GM12878 (cell line): ENCODE measurements at regions not wholly inside any gene's neighbourhood (a gene's known extent, or its start where the extent isn't known, plus 50 kb on each side); places are given as distances from the start of the nearest gene placed in this dataset.

Experiments
- ATAC-seq: fragments of 200-7000 bp; cut with Tn5 transposase; 3 replicates; pipeline ENCODE4 v1.9.1; 2020; ENCODE audit warnings: mild to moderate bottlenecking, moderate library complexity
- BruUV-seq: library from RNA; stranded (reverse); fragments of 400-500 nt; replicated peaks from 2 replicates; lab custom pipeline; 2021; lab: Mats Ljungman, UMichigan
- CTCF ChIA-PET: fragments of 300-600 bp; sonication (Branson Sonifier 250); formaldehyde crosslinking; extraction: SDS; loops from one replicate; lab custom pipeline; 2021; ENCODE audit warnings: inconsistent platforms; lab: Yijun Ruan, JAX
- POLR2A ChIA-PET: fragments of 350-600 bp; formaldehyde crosslinking; extraction: SDS; loops from one replicate; lab custom pipeline; 2021; ENCODE audit warnings: inconsistent platforms; lab: Charles Lee
- RAD21 ChIA-PET: fragments of 300-600 bp; sonication (Branson Sonifier 250); formaldehyde crosslinking; loops from one replicate; lab custom pipeline; 2023; ENCODE audit warnings: antibody characterized with exemption; ENCODE audit not compliant: unreplicated experiment; lab: Charles Lee
- SMC1A ChIA-PET: fragments of 300-600 bp; sonication (Branson Sonifier 250); formaldehyde crosslinking; loops from one replicate; lab custom pipeline; 2023; ENCODE audit not compliant: unreplicated experiment, uncharacterized antibody; lab: Charles Lee
- DNase-seq: peaks from one replicate; pipeline ENCODE4 v3.0.0-alpha.2; 2011; ENCODE audit warnings: low read depth, low spot score
- FAIRE-seq: peaks from 3 replicates; lab custom pipeline; 2011; peaks lifted over from hg19 to GRCh38; lab: Jason Lieb, UNC
- H2AFZ ChIP-seq: 2 replicates; pipeline ENCODE4 v1.6.0; 2011; ENCODE audit warnings: low read depth, low read length, control low read depth; ENCODE audit not compliant: control insufficient read depth
- H3K27ac ChIP-seq: 2 replicates; pipeline ENCODE4 v1.5.1; 2011; ENCODE audit warnings: control low read depth; ENCODE audit not compliant: control insufficient read depth, insufficient read depth
- H3K27me3 ChIP-seq, 2 experiments: replicated peaks in 1 of 2; 2 replicates each; pipeline versions ENCODE4 v1.6.0 to v1.6.1; 2011; ENCODE audit warnings: low read length in 1 of 2; ENCODE audit not compliant: control insufficient read depth in 2 of 2, insufficient read depth in 2 of 2
- H3K36me3 ChIP-seq, 2 experiments: 2 replicates each; pipeline ENCODE4 v1.5.1; 2011; ENCODE audit warnings: low read length in 1 of 2; ENCODE audit not compliant: control insufficient read depth in 2 of 2, insufficient read depth in 2 of 2
- H3K4me1 ChIP-seq: 2 replicates; pipeline ENCODE4 v1.6.1; 2011; ENCODE audit warnings: mild to moderate bottlenecking, low read length, moderate library complexity, mixed read lengths; ENCODE audit not compliant: control insufficient read depth, insufficient read depth
- H3K4me2 ChIP-seq: 2 replicates; pipeline ENCODE4 v1.6.0; 2011; ENCODE audit warnings: control low read depth; ENCODE audit not compliant: control insufficient read depth, insufficient read depth
- H3K4me3 ChIP-seq: fragments of 200-600 bp; sonication (generic); 2 replicates; pipeline ENCODE4 v1.5.1; 2016
- H3K79me2 ChIP-seq: 2 replicates; pipeline ENCODE4 v1.6.0; 2011; ENCODE audit warnings: low read length; ENCODE audit not compliant: control insufficient read depth, insufficient read depth
- H3K9ac ChIP-seq: 2 replicates; pipeline ENCODE4 v1.8.0; 2011; ENCODE audit warnings: low read length, control low read depth, mixed read lengths; ENCODE audit not compliant: control insufficient read depth, insufficient read depth
- H3K9me3 ChIP-seq: replicated peaks from 3 replicates; pipeline ENCODE4 v1.5.1; 2011; ENCODE audit warnings: mild to moderate bottlenecking, low read length; ENCODE audit not compliant: control insufficient read depth, insufficient read depth
- H4K20me1 ChIP-seq: 2 replicates; pipeline ENCODE4 v1.6.0; 2011; ENCODE audit not compliant: control insufficient read depth, insufficient read depth
- CBX3 ChIP-seq: fragments of 200-600 bp; sonication (generic); IDR thresholded peaks from 2 replicates; pipeline ENCODE4 v1.6.1; 2016; ENCODE audit warnings: low read depth, borderline replicate concordance
- EP300 ChIP-seq, 2 experiments: fragments of 150-350 bp in 1 of 2; IDR thresholded peaks; 2 replicates each; pipeline ENCODE4 v1.6.1; 2011 to 2012; ENCODE audit warnings: low read depth in 2 of 2, low read length in 2 of 2, borderline replicate concordance in 1 of 2, improper control_type of control experiment in 1 of 2, inconsistent platforms in 1 of 2; ENCODE audit not compliant: control insufficient read depth in 1 of 2
- GABPA ChIP-seq: IDR thresholded peaks from 2 replicates; pipeline ENCODE4 v1.6.1; 2014; ENCODE audit warnings: antibody characterized with exemption, low read depth, mild to moderate bottlenecking, inconsistent platforms
- HDAC2 ChIP-seq: fragments of 200-600 bp; sonication (generic); IDR thresholded peaks from 2 replicates; pipeline ENCODE4 v1.6.1; 2017
- MAX ChIP-seq: IDR thresholded peaks from 2 replicates; pipeline ENCODE4 v1.6.1; 2012; ENCODE audit warnings: low read depth, low read length, improper control_type of control experiment
- MTA2 ChIP-seq: fragments of 450-650 bp; IDR thresholded peaks from 2 replicates; pipeline ENCODE4 v1.6.1; 2016; ENCODE audit warnings: low read depth, mild to moderate bottlenecking, moderate library complexity
- NFYA ChIP-seq: IDR thresholded peaks from 2 replicates; pipeline ENCODE4 v1.6.1; 2011; ENCODE audit warnings: low read depth, mild to moderate bottlenecking, low read length, improper control_type of control experiment, borderline replicate concordance
- PML ChIP-seq: IDR thresholded peaks from 2 replicates; pipeline ENCODE4 v1.6.1; 2012; ENCODE audit warnings: low read length, inconsistent platforms
- RELA ChIP-seq: fragments of 450-650 bp; IDR thresholded peaks from 2 replicates; pipeline ENCODE4 v1.8.0; 2014; ENCODE audit warnings: borderline replicate concordance; ENCODE audit not compliant: partially characterized antibody
- SIX5 ChIP-seq: IDR thresholded peaks from 2 replicates; pipeline ENCODE4 v1.6.1; 2011; ENCODE audit warnings: mild to moderate bottlenecking, low read depth, low read length, moderate library complexity; ENCODE audit not compliant: severe bottlenecking
- SMAD1 ChIP-seq: fragments of 450-650 bp; IDR thresholded peaks from 2 replicates; pipeline ENCODE4 v1.6.1; 2018; ENCODE audit warnings: mild to moderate bottlenecking, low read depth; ENCODE audit not compliant: partially characterized antibody
- TARDBP ChIP-seq: IDR thresholded peaks from 2 replicates; pipeline ENCODE4 v1.6.1; 2016; ENCODE audit warnings: borderline replicate concordance
- USF1 ChIP-seq: IDR thresholded peaks from 2 replicates; pipeline ENCODE4 v1.6.1; 2011; ENCODE audit warnings: borderline replicate concordance, low read depth, mild to moderate bottlenecking, moderate library complexity, mixed read lengths, low read length; ENCODE audit not compliant: insufficient read depth; ENCODE audit errors: extremely low read length
- ZSCAN29 ChIP-seq: fragments of 450-650 bp; IDR thresholded peaks from 2 replicates; pipeline ENCODE4 v1.6.1; 2017; ENCODE audit warnings: mild to moderate bottlenecking, moderate library complexity
- WGBS: methylation state at CpG from one replicate; pipeline ENCODE4 v1.1.6; 2016; ENCODE audit warnings: low lambda C conversion rate; ENCODE audit not compliant: insufficient replicate concordance, insufficient coverage; ENCODE audit errors: missing lambda C conversion rate; 5-methylcytosine and 5-hydroxymethylcytosine counted together
- in situ Hi-C: fragments of 300-500 bp; cut with MboI; formaldehyde crosslinking; loops from 9 replicates; pipeline ENCODE4 v1.14.3; 2018; ENCODE audit warnings: mixed read lengths
- intact Hi-C: fragments of 100-400 bp; cut with micrococcal nuclease; formaldehyde crosslinking; loops from one replicate; pipeline ENCODE4 v1.14.2; 2022; ENCODE audit not compliant: unreplicated experiment
- TF ChIP-seq, protein P1 (sequence below): IDR thresholded peaks from 2 replicates; pipeline ENCODE4 v1.6.1; 2012; ENCODE audit warnings: low read depth, low read length, improper control_type of control experiment

DNA sequence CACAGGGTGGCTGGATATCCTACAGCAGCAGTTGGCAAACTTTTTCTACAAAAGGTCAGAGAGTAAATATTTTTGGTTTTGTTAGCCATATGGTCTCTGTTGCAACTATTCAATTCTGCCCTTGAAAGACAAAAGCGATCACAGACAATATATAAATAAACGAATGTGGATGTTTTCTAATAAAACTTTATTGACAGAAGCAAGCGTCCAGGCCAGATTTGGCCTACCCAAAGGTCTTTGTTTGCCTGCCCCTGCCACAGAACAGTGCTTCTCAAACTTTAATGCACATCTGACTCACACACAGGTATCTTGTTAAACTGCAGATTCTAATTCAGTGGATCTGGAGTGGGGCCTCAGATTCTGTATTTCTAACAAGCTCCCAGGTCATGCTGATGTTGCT, 621.4 kb upstream of the DIPK2B start:
- BruUV-seq = no TSS peak
- H3K27ac ChIP-seq = no peak overlapping the region
- no peaks in the 10 kb centered on the region; a peak in 1 of 4 replicates for H3K27me3 ChIP-seq
- intact Hi-C loops (no loop called here), in situ Hi-C loops (no loop called here)
- no peak for ATAC-seq
- no peak overlapping the region for H3K9ac ChIP-seq
- no peak overlapping the region for H3K4me3 ChIP-seq
- no peak for DNase-seq
- H3K4me1 ChIP-seq = no peaks in the 10 kb centered on the region
- H3K4me2 ChIP-seq = no peak overlapping the region
- H2AFZ ChIP-seq = no peak overlapping the region
- 49% methylated on average over 3 of the region's 3 CpGs for WGBS
- no peak for FAIRE-seq
- no peaks in the 10 kb centered on the region for H3K9me3 ChIP-seq
- no peaks in the 10 kb centered on the region for H3K79me2 ChIP-seq
- ChIA-PET CTCF (no interaction called here), RAD21 (no interaction called here), SMC1A (no interaction called here), POLR2A (no interaction called here)
- H4K20me1 ChIP-seq = no peaks in the 10 kb centered on the region
- TF ChIP-seq, protein P1, sequence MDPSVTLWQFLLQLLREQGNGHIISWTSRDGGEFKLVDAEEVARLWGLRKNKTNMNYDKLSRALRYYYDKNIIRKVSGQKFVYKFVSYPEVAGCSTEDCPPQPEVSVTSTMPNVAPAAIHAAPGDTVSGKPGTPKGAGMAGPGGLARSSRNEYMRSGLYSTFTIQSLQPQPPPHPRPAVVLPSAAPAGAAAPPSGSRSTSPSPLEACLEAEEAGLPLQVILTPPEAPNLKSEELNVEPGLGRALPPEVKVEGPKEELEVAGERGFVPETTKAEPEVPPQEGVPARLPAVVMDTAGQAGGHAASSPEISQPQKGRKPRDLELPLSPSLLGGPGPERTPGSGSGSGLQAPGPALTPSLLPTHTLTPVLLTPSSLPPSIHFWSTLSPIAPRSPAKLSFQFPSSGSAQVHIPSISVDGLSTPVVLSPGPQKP = no peak
- TF ChIP-seq SIX5 = no peak
- TF ChIP-seq USF1 = no peak
- H3K36me3 ChIP-seq = no peaks in the 10 kb centered on the region

DNA sequence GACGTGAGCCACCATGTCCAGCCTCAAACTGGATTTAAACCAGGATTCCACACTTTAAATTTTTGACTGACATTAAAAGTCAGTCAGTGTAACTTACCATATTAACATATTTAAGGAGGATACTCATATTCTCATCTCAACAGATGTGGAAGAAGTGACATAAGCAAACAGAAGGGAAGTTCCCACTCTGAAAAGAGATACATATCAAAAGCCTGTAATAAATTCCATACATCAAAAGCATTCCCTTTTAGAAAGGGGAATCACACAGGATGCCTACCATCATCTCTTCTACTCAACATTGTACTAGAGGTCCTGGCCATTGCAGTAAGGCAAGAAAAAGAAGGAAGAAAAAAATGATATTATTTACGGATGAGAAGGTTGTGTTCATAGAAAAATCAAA, 618.2 kb upstream of the DIPK2B start:
- H3K27me3 ChIP-seq = no peaks in the 10 kb centered on the region; a peak in 1 of 4 replicates
- ATAC-seq = no peak
- no peak for FAIRE-seq
- no peak overlapping the region for H3K27ac ChIP-seq
- H3K9ac ChIP-seq = no peak overlapping the region
- no peak overlapping the region for H2AFZ ChIP-seq
- 19% methylated on average over 2 of the region's 2 CpGs for WGBS
- no TSS peak for BruUV-seq
- H4K20me1 ChIP-seq = no peaks in the 10 kb centered on the region
- no peaks in the 10 kb centered on the region for H3K36me3 ChIP-seq
- H3K4me1 ChIP-seq = no peaks in the 10 kb centered on the region
- intact Hi-C loops = no loop called here
- no peak for DNase-seq
- H3K4me3 ChIP-seq = no peak overlapping the region
- H3K79me2 ChIP-seq = no peaks in the 10 kb centered on the region
- in situ Hi-C loops = no loop called here
- CTCF ChIA-PET = no interaction called here
- SMC1A ChIA-PET = no interaction called here
- no peaks in the 10 kb centered on the region for H3K9me3 ChIP-seq
- RAD21 ChIA-PET = no interaction called here
- POLR2A ChIA-PET = no interaction called here
- H3K4me2 ChIP-seq = no peak overlapping the region
- TF ChIP-seq ZSCAN29 (no peak), MAX (no peak), RELA (no peak), SMAD1 (no peak), PML (no peak), CBX3 (no peak), HDAC2 (no peak), TARDBP (no peak), GABPA (no peak), NFYA (no peak), MTA2 (no peak), EP300 (IDR thresholded peaks at IDR 0.05; ENCODE audit: borderline replicate concordance in 1 of 2, control insufficient read depth in 1 of 2, low read depth in 2 of 2, low read length in 2 of 2) (no peak)
- TF ChIP-seq, protein P1 = no peak
